PC-3 (cell line): ENCODE measurements at regions not wholly inside any gene's neighbourhood (a gene's known extent, or its start where the extent isn't known, plus 50 kb on each side); places are given as distances from the start of the nearest gene placed in this dataset.
"Not testable (repeated sequence)": the region's sequence is repeated elsewhere in the genome, so short reads cannot be mapped to it uniquely, and the experiment has no call there.

ENCODE experiments used
- ATAC-seq: fragments of 200-7000 bp; cut with Tn5 transposase; 2 replicates; pipeline ENCODE4 v1.9.1; 2020; ENCODE audit warnings: mild to moderate bottlenecking, moderate library complexity
- BruUV-seq: library from RNA; stranded (reverse); fragments of 400-500 nt; replicated peaks from 2 replicates; lab custom pipeline; 2021; lab: Mats Ljungman, UMichigan
- CTCF ChIA-PET: fragments of 300-600 bp; sonication (Branson Sonifier 250); formaldehyde crosslinking; loops from one replicate; lab custom pipeline; 2022; ENCODE audit warnings: antibody characterized with exemption; lab: Charles Lee
- POLR2A ChIA-PET: fragments of 300-600 bp; sonication (Branson Sonifier 250); formaldehyde crosslinking; loops from one replicate; lab custom pipeline; 2022; ENCODE audit warnings: antibody characterized with exemption; ENCODE audit not compliant: unreplicated experiment; lab: Charles Lee
- DNase-seq: peaks from one replicate; pipeline ENCODE4 v3.0.0-alpha.2; 2015
- H2AFZ ChIP-seq: fragments of 300-600 bp; sonication (generic); 2 replicates; pipeline ENCODE4 v1.6.0; 2016; ENCODE audit warnings: antibody characterized with exemption, low read length
- H3F3A ChIP-seq: fragments of 300-600 bp; sonication (generic); one replicate; pipeline ENCODE4 v1.6.0; 2017; ENCODE audit warnings: antibody characterized with exemption, low read length, control low read depth, mild to moderate bottlenecking; ENCODE audit not compliant: unreplicated experiment
- H3K27ac ChIP-seq: fragments of 300-600 bp; sonication (generic); 2 replicates; pipeline ENCODE4 v1.5.1; 2016; ENCODE audit warnings: mild to moderate bottlenecking, low read length
- H3K27me3 ChIP-seq: fragments of 300-600 bp; sonication (generic); 2 replicates; pipeline ENCODE4 v1.6.1; 2016; ENCODE audit warnings: low read length, mixed read lengths
- H3K36me3 ChIP-seq: fragments of 300-600 bp; sonication (generic); 2 replicates; pipeline ENCODE4 v1.6.1; 2016; ENCODE audit warnings: low read depth, mixed run types, low read length, mixed read lengths
- H3K4me1 ChIP-seq: fragments of 300-600 bp; sonication (generic); 2 replicates; pipeline ENCODE4 v1.5.1; 2016; ENCODE audit warnings: low read length; ENCODE audit not compliant: insufficient read depth
- H3K4me2 ChIP-seq: fragments of 300-600 bp; sonication (generic); 2 replicates; pipeline ENCODE4 v1.6.0; 2016; ENCODE audit warnings: low read length
- H3K4me3 ChIP-seq: fragments of 300-600 bp; sonication (generic); 2 replicates; pipeline ENCODE4 v1.5.1; 2016; ENCODE audit warnings: mild to moderate bottlenecking, low read length, mixed read lengths
- H3K79me2 ChIP-seq: fragments of 300-600 bp; sonication (generic); 2 replicates; pipeline ENCODE4 v1.6.1; 2017; ENCODE audit warnings: low read length, mixed read lengths
- H3K9ac ChIP-seq: fragments of 300-600 bp; sonication (generic); 2 replicates; pipeline ENCODE4 v1.6.0; 2016; ENCODE audit warnings: mild to moderate bottlenecking, low read length
- H3K9me2 ChIP-seq: fragments of 300-600 bp; sonication (generic); replicated peaks from 2 replicates; pipeline ENCODE4 v1.6.1; 2016; ENCODE audit warnings: mixed run types, low read length, mixed read lengths
- H3K9me3 ChIP-seq: fragments of 300-600 bp; sonication (generic); 2 replicates; pipeline ENCODE4 v1.6.1; 2016; ENCODE audit warnings: low read length, mixed read lengths
- H4K20me1 ChIP-seq: fragments of 300-600 bp; sonication (generic); 2 replicates; pipeline ENCODE4 v1.6.1; 2016; ENCODE audit warnings: low read length, mixed read lengths
- CTCF ChIP-seq: fragments of 300-600 bp; sonication (generic); conservative IDR thresholded peaks from 2 replicates; pipeline ENCODE4 v1.5.1; 2017; ENCODE audit warnings: antibody characterized with exemption, low read depth, mild to moderate bottlenecking, low read length
- EZH2 ChIP-seq: fragments of 300-600 bp; sonication (generic); IDR thresholded peaks from one replicate; pipeline ENCODE4 v1.6.1; 2017; ENCODE audit warnings: antibody characterized with exemption, mild to moderate bottlenecking, low read length; ENCODE audit not compliant: unreplicated experiment
- EZH2phosphoT487 ChIP-seq: fragments of 300-600 bp; sonication (generic); IDR thresholded peaks from 2 replicates; pipeline ENCODE4 v1.6.1; 2018; ENCODE audit warnings: mild to moderate bottlenecking, antibody characterized with exemption, low read length, borderline replicate concordance
- intact Hi-C: fragments of 100-400 bp; cut with micrococcal nuclease; formaldehyde crosslinking; loops from 2 replicates; pipeline ENCODE4 v1.9.0; 2023

GRCh38 chrX:65971151-65971550 is 68.7 kb downstream of the VSIG4 start:
- no peaks in the 10 kb centered on the region for H4K20me1 ChIP-seq
- BruUV-seq: no TSS peak
- H3K9me2 ChIP-seq: no peaks in the 10 kb centered on the region
- ChIA-PET CTCF (no interaction called here), POLR2A (no interaction called here)
- intact Hi-C loops: no loop called here
- no peaks in the 10 kb centered on the region for H3F3A ChIP-seq
- no peak overlapping the region for H3K27ac ChIP-seq
- H3K9me3 ChIP-seq: no peaks in the 10 kb centered on the region
- no peak for TF ChIP-seq EZH2
- no peak for TF ChIP-seq CTCF
- TF ChIP-seq EZH2phosphoT487: no peak
- no peak for DNase-seq
- H3K27me3 ChIP-seq: peaks cover 25% of the 10 kb centered on the region
- ATAC-seq: no peak
- no peak overlapping the region for H3K9ac ChIP-seq
- no peak overlapping the region for H3K4me2 ChIP-seq
- H2AFZ ChIP-seq: no peak overlapping the region
- no peak overlapping the region for H3K4me3 ChIP-seq
- H3K79me2 ChIP-seq: no peaks in the 10 kb centered on the region
- no peaks in the 10 kb centered on the region for H3K36me3 ChIP-seq
- no peaks in the 10 kb centered on the region for H3K4me1 ChIP-seq

- ATAC-seq, H2AFZ ChIP-seq, H3K4me1 ChIP-seq, H3K36me3 ChIP-seq, H3K9me2 ChIP-seq, H3K27ac ChIP-seq, H3F3A ChIP-seq, H3K79me2 ChIP-seq, H4K20me1 ChIP-seq, intact Hi-C loops, H3K9me3 ChIP-seq, CTCF ChIA-PET, BruUV-seq, DNase-seq, H3K9ac ChIP-seq, H3K4me3 ChIP-seq, POLR2A ChIA-PET, H3K4me2 ChIP-seq: not testable (repeated sequence)
- H3K27me3 ChIP-seq: peaks cover 21% of the 10 kb centered on the region
Observed at GRCh38 chrX:65967159-65967558, 72.7 kb downstream of the VSIG4 start.

- H2AFZ ChIP-seq: no peak overlapping the region
- no peak overlapping the region for H3K4me2 ChIP-seq
- no peaks in the 10 kb centered on the region for H3K79me2 ChIP-seq
- no peaks in the 10 kb centered on the region for H3K36me3 ChIP-seq
- H3K9me3 ChIP-seq: no peaks in the 10 kb centered on the region
- ChIA-PET CTCF (no interaction called here), POLR2A (no interaction called here)
- ATAC-seq (no peak), DNase-seq (no peak)
- no TSS peak for BruUV-seq
- H3K9me2 ChIP-seq: no peaks in the 10 kb centered on the region
- no peaks in the 10 kb centered on the region for H3K27me3 ChIP-seq
- H3K4me1 ChIP-seq: no peaks in the 10 kb centered on the region
- H3K9ac ChIP-seq: no peak overlapping the region
- TF ChIP-seq EZH2 (no peak), EZH2phosphoT487 (no peak), CTCF (no peak)
- H3F3A ChIP-seq: no peaks in the 10 kb centered on the region
- no peak overlapping the region for H3K4me3 ChIP-seq
- H3K27ac ChIP-seq: no peak overlapping the region
- intact Hi-C loops: no loop called here
- no peaks in the 10 kb centered on the region for H4K20me1 ChIP-seq
Observed at GRCh38 chrX:65961714-65962113, 78.2 kb downstream of the VSIG4 start.
